NCI-H2029 (cell line): ENCODE measurements at regions not wholly inside any gene's neighbourhood (a gene's known extent, or its start where the extent isn't known, plus 50 kb on each side); places are given as distances from the start of the nearest gene placed in this dataset.
A peak's percentile ranks its signal among the peaks of the same experiment; 100 is the strongest.

Experiments
- DNase-seq: peaks from one replicate; lab custom pipeline; 2025; lab: John Stamatoyannopoulos, UW

GRCh38 chr2:2717406-2717805, 386.3 kb upstream of the MYT1L start:
- DNase-seq = no peak

GRCh38 chr2:2716771-2717170, 385.7 kb upstream of the MYT1L start:
- no peak for DNase-seq

DNA sequence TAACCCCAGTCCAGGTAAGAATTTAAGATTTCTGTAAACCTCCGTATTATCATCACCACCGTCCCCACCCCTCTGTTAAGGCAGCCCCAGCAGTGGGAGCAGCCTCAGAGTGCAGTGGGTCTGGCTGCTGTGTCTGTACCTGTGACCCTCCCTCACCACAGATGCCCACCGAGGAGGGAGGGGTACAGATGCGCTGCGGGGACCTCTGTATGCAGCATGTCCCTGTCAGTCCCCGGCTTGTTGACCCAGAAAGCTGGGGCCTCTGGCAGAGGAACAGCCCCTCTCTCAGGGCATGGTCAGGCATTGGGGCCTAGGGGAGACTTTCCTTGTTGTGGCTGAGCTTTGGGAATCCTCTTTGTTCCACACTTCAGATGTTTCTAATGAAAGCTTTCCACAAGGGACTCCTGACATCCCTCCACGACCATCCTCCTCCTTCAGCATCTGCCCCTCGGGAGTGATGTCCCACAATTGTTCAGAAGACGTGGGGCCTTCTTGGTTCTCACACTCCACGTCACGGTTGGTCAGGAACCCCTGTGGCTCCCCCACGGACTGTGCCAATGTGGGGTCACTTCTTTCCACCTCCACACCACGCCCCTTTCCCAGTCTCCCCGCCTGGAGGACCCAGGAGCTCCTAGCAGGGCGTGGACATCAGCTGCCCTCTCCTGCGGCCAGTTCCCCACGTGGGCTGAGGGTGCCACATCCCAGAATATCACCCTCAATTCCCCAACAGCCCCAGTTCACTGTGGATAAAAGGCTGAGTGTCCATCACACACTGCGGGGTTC, 384.2 kb upstream of the MYT1L start:
- DNase-seq = no peak

- DNase-seq = no peak
These were observed 383.3 kb upstream of the MYT1L start for GRCh38 chr2:2714408-2714807.

DNA sequence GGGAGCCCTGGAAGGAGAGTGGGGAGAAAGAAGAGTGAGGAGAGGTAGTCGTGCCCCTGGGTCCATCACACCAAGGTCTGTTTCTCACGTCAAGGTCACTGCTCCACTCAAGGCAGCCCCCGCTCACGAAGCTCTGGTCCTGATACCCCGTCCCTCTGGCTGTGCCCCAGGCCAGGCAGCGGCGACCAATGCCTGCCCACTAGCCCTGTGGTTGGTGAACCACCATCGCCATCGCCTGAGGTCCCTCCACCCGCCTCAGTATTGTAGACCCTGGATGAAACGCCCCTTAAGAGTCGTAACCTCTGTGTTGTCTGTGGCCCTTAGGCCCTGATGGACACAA, 378.3 kb upstream of the MYT1L start:
- no peak for DNase-seq

- no peak for DNase-seq
These were observed 377.7 kb upstream of the MYT1L start for GRCh38 chr2:2708575-2709430.

GRCh38 chr2:2707206-2707991, 376.3 kb upstream of the MYT1L start:
- DNase-seq = no peak

DNA sequence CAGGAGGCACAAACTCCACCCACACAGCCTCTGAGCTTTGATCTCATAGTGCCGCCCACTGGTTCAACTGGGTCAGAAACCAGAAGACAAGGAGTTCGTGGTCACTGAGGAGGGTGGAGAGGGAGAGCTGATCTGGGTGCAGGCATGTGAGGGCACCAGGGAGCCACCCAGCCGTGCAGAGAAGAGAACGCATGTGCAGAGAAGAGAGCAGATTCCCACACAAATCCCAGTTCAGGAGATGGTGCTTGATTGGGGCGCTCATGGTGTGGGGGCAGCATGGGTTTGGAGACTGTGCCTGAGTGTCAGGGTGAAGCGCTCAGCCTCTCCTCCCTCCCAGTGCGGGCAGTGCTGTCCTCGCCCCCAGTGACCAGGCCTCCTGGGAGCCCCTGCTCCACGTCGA, 375.2 kb upstream of the MYT1L start:
- DNase-seq = no peak

DNA sequence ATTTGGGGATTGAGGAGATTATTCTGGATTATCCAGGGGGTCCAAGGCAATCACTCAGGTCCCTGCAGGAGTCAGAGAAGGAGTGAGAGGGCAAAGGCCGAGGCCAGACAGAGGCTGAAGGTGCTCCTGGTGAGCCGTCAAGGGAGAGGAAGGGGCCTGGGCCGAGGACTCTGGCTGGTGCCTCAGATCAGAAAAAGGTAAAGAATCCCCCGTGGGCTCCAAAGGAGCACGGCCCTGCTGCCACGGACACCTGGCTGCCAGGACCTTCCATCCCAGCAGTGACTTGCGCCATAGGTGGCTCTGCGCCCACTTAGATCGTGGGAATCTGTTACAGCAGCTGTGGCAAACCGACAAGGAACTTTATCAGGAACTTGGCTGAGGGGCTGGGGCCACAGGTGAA, 374.8 kb upstream of the MYT1L start:
- no peak for DNase-seq

- no peak for DNase-seq
These were observed 373.5 kb upstream of the MYT1L start for GRCh38 chr2:2704428-2705090.

GRCh38 chr2:2703762-2704427, 372.8 kb upstream of the MYT1L start:
- no peak for DNase-seq

GRCh38 chr2:2703172-2703571, 372.1 kb upstream of the MYT1L start:
- DNase-seq = no peak

GRCh38 chr2:2702385-2702784, 371.3 kb upstream of the MYT1L start:
- DNase-seq = no peak

DNA sequence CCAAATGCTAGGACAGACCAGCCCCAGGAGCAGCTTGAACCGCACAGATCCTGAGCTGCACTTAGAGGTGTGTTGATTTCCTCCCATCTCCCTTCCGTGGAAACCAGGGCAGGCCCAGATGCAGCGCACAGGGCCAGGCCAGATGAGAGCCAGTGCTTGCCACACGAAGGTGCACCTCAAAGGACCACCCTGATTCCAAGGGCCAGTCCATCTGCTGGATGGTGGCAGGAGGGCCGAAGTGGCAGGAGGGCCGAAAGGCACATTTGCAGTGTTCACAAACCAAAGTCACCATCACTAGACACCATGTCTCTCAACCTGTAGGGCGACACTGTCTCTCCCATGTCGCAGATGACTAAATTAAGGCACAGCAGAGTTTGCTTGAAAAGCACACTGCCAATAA, 370.7 kb upstream of the MYT1L start:
- no peak for DNase-seq

DNA sequence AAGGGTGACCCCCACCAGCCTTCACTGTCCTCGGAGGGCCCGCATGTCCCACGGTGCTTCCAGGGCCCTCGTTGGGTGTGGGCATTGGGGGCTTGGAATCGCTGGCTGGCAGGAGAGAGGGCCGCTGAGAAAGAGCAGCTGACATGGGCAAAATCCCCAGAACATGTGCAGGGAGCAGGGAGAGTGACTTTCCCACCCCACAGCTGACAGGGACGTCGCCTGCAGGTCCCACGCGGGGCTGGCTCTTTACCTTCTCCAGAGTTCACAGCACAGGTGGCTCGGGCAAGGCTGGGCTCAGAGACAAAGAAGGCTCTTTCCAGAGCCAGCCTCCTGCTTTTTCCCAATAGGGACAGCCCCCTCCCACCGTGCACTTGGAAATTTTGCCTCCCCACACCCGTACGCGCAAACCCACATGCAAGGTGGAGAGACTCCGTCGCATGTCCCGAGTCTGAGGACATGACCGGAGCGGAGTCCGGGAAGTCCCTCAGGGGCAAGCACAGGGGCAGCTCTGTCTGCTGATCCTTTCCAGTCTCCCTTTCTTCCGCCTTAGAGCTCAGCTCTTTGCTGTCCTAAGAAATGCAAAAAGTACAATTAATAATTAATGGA, 370.2 kb upstream of the MYT1L start:
- no peak for DNase-seq

- DNase-seq = no peak
These were observed 368.0 kb upstream of the MYT1L start for GRCh38 chr2:2699121-2699505.

- peak; percentile 73 for DNase-seq
These were observed 367.4 kb upstream of the MYT1L start for GRCh38 chr2:2698182-2699120.

GRCh38 chr2:2696733-2697455, 365.8 kb upstream of the MYT1L start:
- no peak for DNase-seq

GRCh38 chr2:2696325-2696724, 365.2 kb upstream of the MYT1L start:
- no peak for DNase-seq
